Astrocyte of the spinal cord (primary cell): ENCODE measurements at regions not wholly inside any gene's neighbourhood (a gene's known extent, or its start where the extent isn't known, plus 50 kb on each side); places are given as distances from the start of the nearest gene placed in this dataset.
A peak's percentile ranks its signal among the peaks of the same experiment; 100 is the strongest.
"Not testable (repeated sequence)": the region's sequence is repeated elsewhere in the genome, so short reads cannot be mapped to it uniquely, and the experiment has no call there.

Experiments
- DNase-seq: peaks from one replicate; pipeline ENCODE4 v3.0.0; 2011; ENCODE audit warnings: low read depth, low spot score
- H3K4me3 ChIP-seq: 2 replicates; pipeline ENCODE4 v1.5.1; 2011; ENCODE audit warnings: low read depth, mild to moderate bottlenecking, low read length, moderate library complexity
- in situ Hi-C: cut with HindIII; loops from 2 replicates; pipeline ENCODE4 v1.10.0; 2017; ENCODE audit warnings: low sequenced_read_pairs
- TF ChIP-seq, protein P1 (sequence below): IDR thresholded peaks from 2 replicates; pipeline ENCODE4 v1.5.1; 2012; ENCODE audit warnings: low read depth, mild to moderate bottlenecking, low read length, inconsistent platforms

DNA sequence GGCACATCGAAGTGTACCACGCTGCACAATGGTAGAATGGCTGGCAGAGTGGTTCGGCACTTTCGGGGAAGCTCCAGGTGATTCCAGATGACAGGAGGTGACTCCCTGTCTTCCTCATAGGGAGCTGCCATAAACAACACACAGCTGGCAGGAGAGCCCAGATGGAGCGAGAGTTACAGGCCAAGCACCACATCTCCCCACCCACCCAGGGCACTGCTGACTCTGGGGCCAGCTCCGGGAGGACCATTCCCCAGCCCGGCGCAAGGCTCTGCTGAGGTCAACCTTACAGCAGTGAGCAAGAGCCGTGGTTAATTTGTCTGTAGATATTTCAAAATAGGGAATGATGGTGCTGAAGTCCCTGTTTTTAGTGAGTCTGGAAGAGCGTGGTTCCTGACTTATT, 78.8 kb upstream of the HMGXB4 start:
- TF ChIP-seq, protein P1, sequence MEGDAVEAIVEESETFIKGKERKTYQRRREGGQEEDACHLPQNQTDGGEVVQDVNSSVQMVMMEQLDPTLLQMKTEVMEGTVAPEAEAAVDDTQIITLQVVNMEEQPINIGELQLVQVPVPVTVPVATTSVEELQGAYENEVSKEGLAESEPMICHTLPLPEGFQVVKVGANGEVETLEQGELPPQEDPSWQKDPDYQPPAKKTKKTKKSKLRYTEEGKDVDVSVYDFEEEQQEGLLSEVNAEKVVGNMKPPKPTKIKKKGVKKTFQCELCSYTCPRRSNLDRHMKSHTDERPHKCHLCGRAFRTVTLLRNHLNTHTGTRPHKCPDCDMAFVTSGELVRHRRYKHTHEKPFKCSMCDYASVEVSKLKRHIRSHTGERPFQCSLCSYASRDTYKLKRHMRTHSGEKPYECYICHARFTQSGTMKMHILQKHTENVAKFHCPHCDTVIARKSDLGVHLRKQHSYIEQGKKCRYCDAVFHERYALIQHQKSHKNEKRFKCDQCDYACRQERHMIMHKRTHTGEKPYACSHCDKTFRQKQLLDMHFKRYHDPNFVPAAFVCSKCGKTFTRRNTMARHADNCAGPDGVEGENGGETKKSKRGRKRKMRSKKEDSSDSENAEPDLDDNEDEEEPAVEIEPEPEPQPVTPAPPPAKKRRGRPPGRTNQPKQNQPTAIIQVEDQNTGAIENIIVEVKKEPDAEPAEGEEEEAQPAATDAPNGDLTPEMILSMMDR, result no peak
- no peak for DNase-seq
- no peak overlapping the region for H3K4me3 ChIP-seq
- in situ Hi-C loops, result no loop called here

DNA sequence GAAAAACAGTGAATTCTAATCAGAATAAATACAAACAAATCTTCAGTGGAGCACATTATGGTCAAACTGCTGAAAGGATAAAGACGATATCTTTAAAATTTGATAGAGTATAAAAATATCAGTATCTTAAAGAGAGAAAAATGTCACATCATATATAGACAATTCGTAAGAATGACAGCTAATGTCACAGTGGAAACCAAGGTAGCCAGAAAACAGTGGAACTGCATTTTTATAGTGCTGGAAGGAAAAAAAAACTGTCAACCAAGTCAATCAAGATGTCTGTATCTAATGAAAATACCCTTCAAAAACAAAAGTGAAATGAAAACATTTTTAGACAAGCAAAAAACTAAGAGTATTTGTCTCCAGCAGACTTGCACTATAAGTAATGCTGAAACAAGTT, 73.4 kb upstream of the HMGXB4 start:
- in situ Hi-C loops, result no loop called here
- H3K4me3 ChIP-seq, result no peak overlapping the region
- TF ChIP-seq, protein P1, result no peak

DNA sequence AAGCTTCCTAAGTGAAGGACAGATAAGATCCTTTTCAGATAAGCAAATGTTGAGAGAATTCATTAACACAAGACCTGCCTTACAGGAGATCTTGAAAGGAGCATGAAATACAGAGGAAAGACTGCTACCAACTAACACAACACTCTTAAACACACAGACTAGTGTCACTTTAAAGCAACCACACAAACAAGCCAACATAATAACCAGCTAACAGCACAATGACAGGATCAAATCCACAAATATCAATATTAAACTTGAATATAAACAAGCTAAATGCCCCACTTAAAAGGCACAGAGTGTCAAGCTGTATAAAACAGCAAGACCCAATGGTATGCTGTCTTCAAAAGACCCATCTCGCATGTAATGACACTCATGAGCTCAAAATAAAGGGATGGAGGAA, 70.8 kb upstream of the HMGXB4 start:
- TF ChIP-seq, protein P1, result no peak
- no peak overlapping the region for H3K4me3 ChIP-seq
- in situ Hi-C loops, result no loop called here
- DNase-seq, result no peak

More for the DNA sequence above, 73.4 kb upstream of the HMGXB4 start:
- no peak for DNase-seq

DNA sequence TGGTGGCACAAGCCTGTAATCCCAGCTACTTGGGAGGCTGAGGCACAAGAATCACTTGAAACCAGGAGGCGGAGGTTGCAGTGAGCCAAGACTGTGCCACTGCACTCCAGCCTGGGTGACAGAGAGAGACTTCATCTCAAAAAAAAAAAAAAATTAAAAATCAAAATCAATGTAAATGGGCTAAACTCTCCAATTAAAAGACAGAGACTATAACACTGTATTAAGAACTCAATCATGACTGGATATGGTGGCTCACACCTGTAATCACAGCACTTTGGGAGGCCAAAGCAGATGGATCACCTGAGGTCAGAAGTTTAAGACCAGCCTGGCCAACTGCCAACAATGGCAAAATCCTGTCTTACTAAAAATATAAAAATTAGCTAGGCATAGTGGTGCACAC, 68.4 kb upstream of the HMGXB4 start:
- H3K4me3 ChIP-seq, DNase-seq, in situ Hi-C loops: not testable (repeated sequence)

DNA sequence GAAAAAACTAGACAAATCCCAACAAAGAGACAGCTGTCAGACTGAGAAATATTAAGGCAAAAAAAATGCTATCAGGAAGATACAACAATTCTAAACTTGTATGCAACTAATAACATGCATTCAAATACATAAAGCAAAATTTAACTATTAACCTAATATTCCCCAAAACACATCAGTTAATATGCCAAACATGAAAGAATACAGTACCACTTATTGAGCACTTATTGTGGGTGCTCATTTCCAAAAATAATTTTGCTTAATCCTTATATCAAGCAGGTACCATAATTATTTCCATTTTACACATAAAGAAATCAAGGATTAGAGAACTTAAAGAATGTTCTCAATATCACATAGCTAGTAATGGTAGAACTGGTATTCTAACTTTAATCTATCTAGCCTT, 67.7 kb upstream of the HMGXB4 start:
- no peak overlapping the region for H3K4me3 ChIP-seq
- in situ Hi-C loops, result no loop called here
- TF ChIP-seq, protein P1, result no peak
- DNase-seq, result no peak

DNA sequence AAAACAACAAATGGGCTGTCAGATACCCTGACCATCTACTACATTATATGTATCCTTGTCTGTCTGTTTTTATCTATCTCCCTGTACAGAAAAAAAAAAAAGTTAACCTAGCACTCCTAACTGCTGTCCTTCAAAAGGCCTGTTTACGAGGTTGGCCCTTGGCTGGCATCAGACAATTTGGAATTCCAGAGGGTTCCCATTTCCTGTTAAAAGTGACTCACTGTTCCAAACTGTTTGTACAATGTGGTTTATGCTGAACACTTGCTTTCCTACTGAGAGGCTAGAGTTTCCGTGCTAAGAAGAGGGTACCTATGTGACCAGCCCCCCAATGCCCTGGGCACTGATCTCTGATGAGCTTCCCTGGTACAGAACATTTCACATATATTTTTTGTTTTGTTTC, 65.9 kb upstream of the HMGXB4 start:
- DNase-seq, result peak; percentile 57
- TF ChIP-seq, protein P1, result no peak

DNA sequence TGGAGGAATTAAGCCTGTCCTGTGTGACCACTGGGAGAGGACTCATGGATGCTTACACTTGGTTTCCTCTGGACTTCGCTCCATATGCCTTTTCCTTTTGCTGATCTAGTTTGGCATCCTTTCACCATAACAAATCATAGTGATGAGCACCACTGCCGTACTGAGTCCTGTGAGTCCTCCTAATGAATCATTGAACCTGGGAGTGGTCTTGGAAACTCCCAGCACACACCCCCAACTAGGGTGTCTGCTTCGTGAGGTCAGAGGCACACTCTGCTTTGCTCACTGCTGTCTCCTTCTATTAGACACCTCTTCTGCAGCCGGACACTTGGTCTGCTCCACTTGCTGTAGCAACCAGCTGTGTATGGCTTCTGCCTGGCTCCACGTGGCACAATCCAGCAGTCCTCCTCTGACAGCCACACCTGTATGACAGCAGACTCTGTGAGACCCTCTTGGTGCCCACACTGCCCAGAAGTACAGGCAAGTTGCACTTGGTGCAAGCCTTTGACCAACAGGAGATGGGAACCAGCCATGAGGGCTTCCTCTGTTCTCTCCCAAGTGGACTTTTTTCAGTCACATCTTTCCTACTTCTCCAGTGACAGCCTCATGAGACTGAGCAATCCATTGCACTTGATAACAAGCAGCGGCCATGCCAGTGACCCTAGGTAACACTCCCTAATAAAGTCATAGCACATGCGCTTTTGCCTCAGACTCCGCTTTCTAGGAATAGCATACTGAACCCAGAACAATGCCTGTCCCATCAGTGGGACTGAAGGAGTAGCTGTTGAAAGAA, 65.0 kb upstream of the HMGXB4 start:
- TF ChIP-seq, protein P1, result no peak
- no peak overlapping the region for H3K4me3 ChIP-seq
- in situ Hi-C loops, result no loop called here
- no peak for DNase-seq

More for the DNA sequence above, 65.9 kb upstream of the HMGXB4 start:
- in situ Hi-C loops, result no loop called here
- H3K4me3 ChIP-seq, result no peak overlapping the region
